ENCODE measurements at regions not wholly inside any gene's neighbourhood (a gene's known extent, or its start where the extent isn't known, plus 50 kb on each side); places are given as distances from the start of the nearest gene placed in this dataset.

DNA sequence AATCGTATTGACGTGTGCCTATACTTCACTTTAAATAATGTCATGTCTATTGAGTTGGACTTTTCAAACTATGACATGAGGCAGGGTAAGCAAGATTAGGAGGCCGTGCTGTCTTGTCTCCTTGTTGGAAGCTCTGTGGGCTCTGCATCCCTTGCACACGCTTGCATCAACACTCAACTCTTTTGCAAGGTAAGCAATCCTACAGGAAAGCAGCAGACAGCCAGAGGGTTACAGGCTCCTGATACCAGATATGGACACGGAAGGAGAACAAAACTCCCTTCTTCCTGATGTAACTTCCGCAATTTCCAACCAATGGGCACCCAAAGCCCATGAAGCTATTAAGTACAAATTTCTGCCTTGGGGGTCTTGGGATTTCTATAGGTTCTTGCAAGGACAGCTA, 1520.7 kb upstream of the B3GALT2 start:
- TF ChIP-seq, protein P1, sequence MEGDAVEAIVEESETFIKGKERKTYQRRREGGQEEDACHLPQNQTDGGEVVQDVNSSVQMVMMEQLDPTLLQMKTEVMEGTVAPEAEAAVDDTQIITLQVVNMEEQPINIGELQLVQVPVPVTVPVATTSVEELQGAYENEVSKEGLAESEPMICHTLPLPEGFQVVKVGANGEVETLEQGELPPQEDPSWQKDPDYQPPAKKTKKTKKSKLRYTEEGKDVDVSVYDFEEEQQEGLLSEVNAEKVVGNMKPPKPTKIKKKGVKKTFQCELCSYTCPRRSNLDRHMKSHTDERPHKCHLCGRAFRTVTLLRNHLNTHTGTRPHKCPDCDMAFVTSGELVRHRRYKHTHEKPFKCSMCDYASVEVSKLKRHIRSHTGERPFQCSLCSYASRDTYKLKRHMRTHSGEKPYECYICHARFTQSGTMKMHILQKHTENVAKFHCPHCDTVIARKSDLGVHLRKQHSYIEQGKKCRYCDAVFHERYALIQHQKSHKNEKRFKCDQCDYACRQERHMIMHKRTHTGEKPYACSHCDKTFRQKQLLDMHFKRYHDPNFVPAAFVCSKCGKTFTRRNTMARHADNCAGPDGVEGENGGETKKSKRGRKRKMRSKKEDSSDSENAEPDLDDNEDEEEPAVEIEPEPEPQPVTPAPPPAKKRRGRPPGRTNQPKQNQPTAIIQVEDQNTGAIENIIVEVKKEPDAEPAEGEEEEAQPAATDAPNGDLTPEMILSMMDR (IDR thresholded peaks at IDR 0.05): no peak
- no peak for TF ChIP-seq POLR2A (IDR thresholded peaks at IDR 0.05)

Measured in heart left ventricle (tissue), 13 donors.